ENCODE measurements at regions not wholly inside any gene's neighbourhood (a gene's known extent, or its start where the extent isn't known, plus 50 kb on each side); places are given as distances from the start of the nearest gene placed in this dataset.

DNA sequence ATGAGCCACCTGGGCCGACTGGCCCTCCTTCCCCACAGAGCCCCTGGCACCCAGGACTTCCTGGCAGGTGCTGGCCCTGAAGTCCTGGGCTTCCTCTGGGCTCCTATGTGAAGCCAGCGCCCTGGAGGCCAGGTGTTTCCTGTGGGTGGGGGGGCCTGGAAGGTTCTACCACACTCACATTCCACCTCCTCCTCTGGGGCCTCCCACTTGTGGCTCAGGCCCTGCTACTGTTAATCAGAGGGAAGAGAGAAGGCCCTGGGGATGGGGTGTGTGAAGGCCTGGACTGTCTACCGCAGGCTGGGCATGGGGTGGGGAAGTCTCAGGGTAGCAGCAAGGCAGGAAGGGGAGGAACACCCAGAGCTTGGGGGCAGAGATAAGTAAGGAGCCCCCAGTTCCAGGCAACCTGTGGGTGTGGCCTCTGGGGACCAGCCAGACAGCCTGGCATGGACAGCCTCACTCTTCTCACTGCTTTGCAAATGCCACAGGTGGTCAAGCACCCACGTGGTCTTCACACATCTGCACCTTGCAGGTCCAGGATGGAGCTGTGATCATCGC, 111.9 kb upstream of the TNRC6C start:
- no peak for DNase-seq (ENCODE audit: low read depth in 2 of 2)

DNA sequence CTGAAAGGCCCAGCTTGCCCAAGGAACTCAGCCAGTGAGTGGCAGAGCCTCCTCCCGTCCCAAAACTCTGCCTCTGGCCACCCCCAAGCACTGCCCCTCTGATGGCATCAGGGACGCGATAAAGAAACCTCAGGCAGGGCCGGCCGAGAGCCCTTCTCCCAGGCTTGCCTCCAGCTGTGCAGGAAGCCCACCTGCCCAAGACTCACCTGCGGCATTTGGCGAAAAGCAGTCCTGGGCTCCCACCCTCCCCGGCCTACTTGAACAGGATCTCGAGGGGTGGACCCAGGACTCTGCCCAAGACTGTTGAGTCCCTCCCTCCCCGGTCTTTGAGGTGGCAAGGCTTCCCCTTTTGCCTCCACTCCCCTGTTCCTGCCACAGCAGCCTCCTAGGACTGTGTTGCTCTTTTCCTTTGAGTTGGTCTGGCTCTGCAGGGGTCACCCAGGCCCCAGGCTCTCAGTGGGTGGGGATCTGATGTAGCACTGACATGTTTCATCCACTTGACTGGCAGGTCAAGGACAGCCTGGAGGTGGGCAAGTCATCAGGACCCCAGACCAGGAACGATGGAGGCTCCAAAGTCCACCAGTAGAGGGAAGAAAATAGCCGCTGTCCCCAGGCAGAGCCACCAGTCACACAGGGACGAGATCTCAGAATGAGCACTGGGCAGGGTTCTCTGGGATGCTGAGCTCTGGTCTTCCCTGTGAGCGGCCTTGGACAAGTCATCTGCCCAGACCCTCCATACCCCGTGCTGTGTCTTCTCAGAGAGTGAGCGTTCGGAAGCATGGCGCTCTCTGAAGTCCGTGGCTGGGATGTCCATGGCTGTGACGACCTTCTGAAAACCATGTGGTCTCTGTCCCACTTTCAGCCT, 111.0 kb upstream of the TNRC6C start:
- DNase-seq (ENCODE audit: low read depth in 2 of 2): no peak

- no peak for DNase-seq (ENCODE audit: low read depth in 2 of 2)
Observed at GRCh38 chr17:77848257-77848656, 110.2 kb upstream of the TNRC6C start.

DNA sequence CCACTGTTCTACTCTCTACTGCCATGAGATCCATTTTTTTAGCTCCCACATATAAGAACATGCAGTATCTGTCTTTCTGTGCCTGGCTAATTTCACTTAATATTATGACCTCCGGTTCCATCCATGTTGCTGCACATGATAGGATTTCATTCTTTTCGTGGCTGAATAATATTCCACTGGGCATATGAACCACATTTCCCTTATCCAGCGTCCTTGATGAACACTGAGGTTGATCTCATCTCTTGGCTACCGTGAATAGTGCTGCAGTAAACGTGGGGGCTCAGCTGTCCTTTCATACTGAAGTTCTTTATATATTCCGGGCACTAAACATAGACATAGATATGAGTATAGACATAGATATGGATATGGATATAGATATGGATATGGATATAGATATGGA, 109.3 kb upstream of the TNRC6C start:
- DNase-seq (ENCODE audit: low read depth in 2 of 2): no peak

DNA sequence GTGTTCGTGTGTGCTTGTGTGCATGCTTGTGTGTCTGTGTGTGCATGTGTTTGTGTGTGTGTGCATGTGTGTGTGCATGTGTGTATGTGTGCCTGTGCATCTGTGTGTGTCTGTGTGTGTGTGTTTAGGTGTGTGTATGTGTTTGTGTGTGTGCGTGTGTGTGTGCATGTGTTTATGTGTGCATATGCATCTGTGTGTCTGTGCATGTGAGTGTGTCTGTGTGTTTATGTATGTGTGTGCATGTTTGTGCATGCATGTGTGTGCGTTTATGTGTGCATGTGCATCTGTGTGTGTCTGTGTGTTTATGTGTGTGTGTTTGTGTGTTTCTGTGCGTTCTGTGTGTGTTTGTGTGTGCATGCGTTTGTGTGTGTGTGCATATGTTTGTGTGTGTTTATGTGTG, 106.6 kb upstream of the TNRC6C start:
- no peak for DNase-seq (ENCODE audit: low read depth in 2 of 2)

DNA sequence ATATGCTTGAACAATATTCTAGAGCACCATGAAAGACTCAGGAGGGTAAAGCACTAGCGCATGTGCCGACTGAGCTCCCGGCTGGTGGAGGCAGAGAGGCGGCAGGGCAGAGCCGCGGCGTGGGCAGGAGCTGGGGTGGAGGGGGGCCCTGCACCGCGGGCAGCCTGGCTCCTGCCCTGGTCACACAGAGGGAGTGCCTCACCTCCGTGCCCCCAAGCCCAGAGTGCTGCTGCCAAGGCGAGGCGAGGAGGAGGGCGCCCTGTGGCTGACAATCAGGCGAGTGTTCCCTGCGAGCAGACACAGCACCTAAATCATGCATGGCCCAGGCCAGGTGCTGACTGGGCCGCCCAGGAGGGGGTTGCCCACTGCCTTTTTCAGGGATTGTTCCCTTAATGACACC, 105.8 kb upstream of the TNRC6C start:
- DNase-seq (ENCODE audit: low read depth in 2 of 2): no peak

GRCh38 chr17:77853191-77853977, 105.1 kb upstream of the TNRC6C start:
- DNase-seq (ENCODE audit: low read depth in 2 of 2): no peak

- DNase-seq (ENCODE audit: low read depth in 2 of 2): no peak
Observed at GRCh38 chr17:77854083-77854758, 104.3 kb upstream of the TNRC6C start.

GRCh38 chr17:77854759-77855745, 103.5 kb upstream of the TNRC6C start:
- DNase-seq (ENCODE audit: low read depth in 2 of 2): no peak

DNA sequence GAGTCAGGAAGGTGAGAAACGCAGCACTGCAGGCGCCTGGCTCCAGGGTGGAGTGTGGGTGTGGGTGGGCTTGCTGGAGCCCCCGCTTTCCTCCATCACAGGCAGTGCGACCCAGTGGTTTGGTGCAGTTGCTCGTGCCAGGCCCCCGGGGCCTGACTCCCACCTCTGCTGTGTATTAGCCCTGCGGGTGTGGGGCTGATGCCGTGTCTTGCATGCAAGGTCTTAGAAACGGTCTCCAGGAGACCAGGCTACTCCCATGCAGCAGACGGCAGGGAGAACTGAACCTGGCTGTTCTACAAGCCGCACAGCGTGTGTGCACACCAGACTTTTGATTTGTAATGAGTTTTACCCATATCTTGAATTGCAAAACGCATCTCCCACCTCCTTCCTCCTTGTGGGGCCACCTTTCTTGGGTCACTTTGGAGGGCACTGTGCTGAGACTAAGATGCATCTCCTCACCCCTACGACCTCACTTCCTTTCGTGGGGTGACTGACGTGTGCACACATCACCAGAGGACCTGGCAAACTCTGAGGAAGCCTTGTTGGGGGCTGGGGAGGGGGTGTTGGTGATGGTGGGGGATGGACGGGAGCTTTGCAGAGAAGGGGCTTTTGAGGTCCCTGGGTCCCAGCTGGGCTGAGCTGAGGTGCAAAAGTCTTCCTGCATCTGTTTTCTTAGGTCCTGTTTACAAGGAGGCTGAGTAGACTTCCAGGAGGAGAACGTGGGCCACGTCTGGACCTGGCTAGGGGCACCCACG, 101.8 kb upstream of the TNRC6C start:
- DNase-seq (ENCODE audit: low read depth in 2 of 2): no peak

- DNase-seq (ENCODE audit: low read depth in 2 of 2): no peak
Observed at GRCh38 chr17:77857306-77857555, 101.3 kb upstream of the TNRC6C start.

DNA sequence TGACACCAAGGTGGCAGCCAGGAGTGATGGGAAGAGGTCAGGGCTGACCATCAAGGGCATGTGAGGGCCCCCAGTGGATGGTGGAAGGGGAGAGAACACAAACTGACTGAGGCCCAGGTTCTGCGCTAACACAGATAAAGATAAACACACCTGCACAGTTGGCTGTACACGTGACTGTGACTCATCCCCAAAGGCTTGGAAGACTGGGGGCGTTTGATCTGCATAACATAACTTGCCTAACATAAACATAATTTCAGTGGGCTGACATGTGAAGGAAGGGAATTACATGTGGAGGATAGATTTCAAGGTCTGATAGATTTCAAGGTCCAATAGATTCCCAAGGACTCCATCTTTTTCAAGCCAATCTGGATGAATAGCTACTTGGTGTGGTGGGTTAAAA, 100.9 kb upstream of the TNRC6C start:
- DNase-seq (ENCODE audit: low read depth in 2 of 2): no peak

GRCh38 chr17:77858291-77859034, 100.0 kb upstream of the TNRC6C start:
- DNase-seq (ENCODE audit: low read depth in 2 of 2): no peak

- DNase-seq (ENCODE audit: low read depth in 2 of 2): no peak
Observed at GRCh38 chr17:77859035-77859810, 99.3 kb upstream of the TNRC6C start.

DNA sequence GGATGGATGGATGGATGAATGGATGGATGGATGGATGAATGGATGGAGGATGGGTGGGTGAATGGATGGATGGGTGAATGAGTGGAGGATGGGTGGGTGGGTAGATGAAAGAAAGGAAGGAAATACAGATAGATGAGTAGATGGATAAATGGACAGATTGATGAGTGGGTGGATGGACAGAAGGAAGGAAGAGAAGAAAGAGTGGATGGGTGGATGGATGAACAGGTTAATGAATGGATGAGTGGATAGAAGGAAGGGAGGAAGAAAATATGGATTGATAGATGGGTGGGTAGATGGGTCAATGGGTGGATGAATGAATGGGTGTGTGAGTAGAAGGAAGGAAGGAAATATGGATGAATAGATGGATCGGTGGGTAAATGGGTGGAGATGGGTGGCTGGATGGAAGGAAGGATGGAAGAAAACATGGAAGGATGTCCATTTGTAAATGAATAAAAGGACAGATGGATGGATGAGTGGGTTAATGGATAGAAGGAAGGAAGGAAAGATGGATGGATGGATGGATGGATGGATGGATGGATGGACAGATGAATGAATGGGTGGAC, 97.3 kb upstream of the TNRC6C start:
- DNase-seq (ENCODE audit: low read depth in 2 of 2): no peak

DNA sequence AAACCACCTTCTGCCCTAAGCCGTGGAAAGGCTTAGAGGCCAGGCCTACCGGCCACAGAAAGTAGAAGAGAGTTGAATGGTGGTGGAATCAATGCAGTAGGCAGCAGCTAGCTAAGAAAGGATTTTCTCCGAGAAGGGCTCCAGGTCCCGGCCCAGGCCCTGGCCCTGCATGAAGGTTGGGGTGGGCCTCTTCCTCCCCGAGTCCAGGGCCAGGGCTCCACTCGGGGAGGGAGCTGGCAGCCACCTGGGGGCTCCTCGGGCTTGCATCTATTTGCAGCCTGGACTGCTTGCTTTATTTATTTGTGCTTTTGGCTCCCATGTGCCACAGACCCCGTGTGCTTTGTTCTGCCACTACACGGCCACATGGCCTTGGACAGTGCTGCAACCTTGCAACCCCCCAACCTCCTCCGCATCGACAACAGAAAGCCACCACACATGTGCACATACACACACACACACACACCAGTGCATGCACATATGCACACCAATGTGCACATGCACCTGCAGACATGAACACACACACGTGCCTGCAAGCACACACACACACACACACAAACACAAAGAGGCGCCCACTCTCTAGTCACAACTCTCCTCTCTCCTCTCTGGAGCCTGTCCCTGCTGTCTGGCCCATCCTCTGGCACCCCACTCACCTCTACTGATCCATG, 96.4 kb upstream of the TNRC6C start:
- no peak for DNase-seq (ENCODE audit: low read depth in 2 of 2)

DNA sequence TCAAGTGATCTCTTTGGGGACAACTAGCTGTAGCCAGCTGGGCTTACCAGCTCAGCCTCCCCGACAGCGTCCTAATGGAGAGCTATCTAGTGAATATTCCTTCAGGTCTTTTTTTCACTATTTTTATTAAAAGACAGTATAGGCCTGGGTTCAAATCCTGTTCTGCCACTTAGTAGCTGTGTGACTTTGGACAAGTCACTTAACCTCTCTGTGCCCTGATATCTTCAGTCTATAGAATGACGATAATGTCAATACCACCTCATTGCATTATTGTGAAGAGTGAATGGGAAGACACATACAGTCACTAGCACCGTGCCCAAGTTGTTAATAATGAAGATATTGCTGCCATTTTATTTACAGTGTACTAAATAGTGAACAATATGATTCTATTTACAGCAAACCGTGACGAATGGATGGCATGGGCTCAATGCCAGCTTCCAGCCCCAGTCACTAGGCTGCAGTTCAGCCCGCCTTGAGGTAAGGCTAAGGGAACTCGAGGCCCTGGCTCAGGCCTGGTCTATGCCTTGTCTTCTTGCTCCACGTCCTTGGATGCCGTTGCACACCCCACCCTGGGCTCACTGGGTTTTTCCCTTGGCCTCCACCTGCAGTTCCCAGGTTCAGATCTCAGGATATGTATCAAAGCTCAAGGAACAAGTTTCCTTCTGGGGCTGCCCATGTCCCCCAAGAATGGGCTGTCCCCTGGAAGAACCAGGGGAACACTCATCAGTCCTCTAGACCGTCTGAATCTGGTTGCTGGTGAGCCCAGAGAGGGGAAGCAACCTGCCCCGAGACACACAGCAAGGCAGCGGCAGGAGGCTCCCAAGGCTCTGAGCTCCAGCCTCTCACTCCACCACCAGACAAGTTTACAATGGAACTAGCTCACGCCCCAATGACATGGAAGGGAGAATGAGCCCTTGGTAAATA, 95.4 kb upstream of the TNRC6C start:
- DNase-seq (ENCODE audit: low read depth in 2 of 2): no peak
